Left lung (tissue), 4 donors: ENCODE measurements at regions not wholly inside any gene's neighbourhood (a gene's known extent, or its start where the extent isn't known, plus 50 kb on each side); places are given as distances from the start of the nearest gene placed in this dataset.

Experiments used
- ATAC-seq: fragments of 200-7000 bp; cut with Tn5 transposase; one replicate; pipeline ENCODE4 v1.9.1; 2020; ENCODE audit warnings: moderate library complexity
- DNase-seq, 4 donors: peaks; one replicate each; pipeline ENCODE4 v3.0.0-alpha.2; 2013 to 2020
- H3K27ac ChIP-seq, 2 donors: fragments of 200-600 bp; sonication (generic) in 1 of 2; one replicate each; pipeline versions ENCODE4 v1.5.0 to v1.8.0; 2020 to 2021
- H3K27me3 ChIP-seq, 2 donors: fragments of 200-600 bp; sonication (generic) in 1 of 2; one replicate each; pipeline versions ENCODE4 v1.5.0 to v1.8.0; 2020 to 2021
- H3K36me3 ChIP-seq, 2 donors: fragments of 200-600 bp; sonication (generic) in 1 of 2; one replicate each; pipeline versions ENCODE4 v1.5.0 to v1.8.0; 2020 to 2021
- H3K4me1 ChIP-seq, 2 donors: fragments of 200-600 bp; one replicate each; pipeline ENCODE4 v1.8.0; 2021
- H3K4me3 ChIP-seq, 2 donors: fragments of 200-600 bp; sonication (generic) in 1 of 2; one replicate each; pipeline versions ENCODE4 v1.5.0 to v1.8.0; 2020 to 2021; ENCODE audit warnings: mild to moderate bottlenecking in 1 of 2
- H3K9me3 ChIP-seq, 2 donors: fragments of 200-600 bp; sonication (generic) in 1 of 2; one replicate each; pipeline versions ENCODE4 v1.5.0 to v1.8.0; 2020 to 2021
- CTCF ChIP-seq, 2 donors: fragments of 200-600 bp; sonication (generic) in 1 of 2; IDR thresholded peaks; one replicate each; pipeline versions ENCODE4 v1.5.0 to v1.8.0; 2021; ENCODE audit warnings: antibody characterized with exemption in 2 of 2
- intact Hi-C, 2 donors: fragments of 100-400 bp; cut with DNase I; formaldehyde crosslinking; loops; one replicate each; pipeline versions ENCODE4 v1.11.2 to v1.14.2; 2022
- donor health status: DM: no; HTN: yes; CAD: no.
- donor health status: DM: no; HTN: no; CAD: no.

- Histone ChIP-seq H3K4me1 (no peaks in the 10 kb centered on the region), H3K36me3 (no peaks in the 10 kb centered on the region), H3K9me3 (peaks cover 0 to 13% of the 10 kb centered on the region in 2 donors), H3K27ac (no peak overlapping the region), H3K4me3 (no peak overlapping the region), H3K27me3 (no peaks in the 10 kb centered on the region)
- no peak for TF ChIP-seq CTCF (IDR thresholded peaks at IDR 0.05)
- no peak for ATAC-seq
- intact Hi-C loops = no loop called here
- DNase-seq = no peak
Measured at GRCh38 chr3:30962084-30962483, 67.6 kb upstream of the GADL1 start.

GRCh38 chr3:30962493-30962892 is 68.0 kb upstream of the GADL1 start:
- peaks cover 0 to 13% of the 10 kb centered on the region in 2 donors for H3K9me3 ChIP-seq
- no peaks in the 10 kb centered on the region for H3K36me3 ChIP-seq
- TF ChIP-seq CTCF (IDR thresholded peaks at IDR 0.05) = no peak
- ATAC-seq = no peak
- no peaks in the 10 kb centered on the region for H3K27me3 ChIP-seq
- no peak overlapping the region for H3K27ac ChIP-seq
- DNase-seq = no peak
- intact Hi-C loops = no loop called here
- H3K4me3 ChIP-seq = no peak overlapping the region
- H3K4me1 ChIP-seq = no peaks in the 10 kb centered on the region

GRCh38 chr3:30963223-30963722 is 68.8 kb upstream of the GADL1 start:
- Histone ChIP-seq H3K27me3 (no peaks in the 10 kb centered on the region), H3K36me3 (no peaks in the 10 kb centered on the region), H3K9me3 (peaks cover 0 to 10% of the 10 kb centered on the region in 2 donors), H3K4me1 (no peaks in the 10 kb centered on the region), H3K4me3 (no peak overlapping the region), H3K27ac (no peak overlapping the region)
- DNase-seq = no peak
- intact Hi-C loops = no loop called here
- no peak for ATAC-seq
- TF ChIP-seq CTCF (IDR thresholded peaks at IDR 0.05) = no peak

- Histone ChIP-seq H3K36me3 (no peaks in the 10 kb centered on the region), H3K4me1 (no peaks in the 10 kb centered on the region), H3K9me3 (no peaks in the 10 kb centered on the region), H3K4me3 (no peak overlapping the region), H3K27me3 (no peaks in the 10 kb centered on the region), H3K27ac (no peak overlapping the region)
- no peak for DNase-seq
- no peak for ATAC-seq
- no peak for TF ChIP-seq CTCF (IDR thresholded peaks at IDR 0.05)
- intact Hi-C loops = no loop called here
Measured at GRCh38 chr3:30964612-30965011, 70.2 kb upstream of the GADL1 start.

GRCh38 chr3:30966896-30967295 is 72.4 kb upstream of the GADL1 start:
- Histone ChIP-seq H3K27ac (no peak overlapping the region), H3K27me3 (no peaks in the 10 kb centered on the region), H3K36me3 (no peaks in the 10 kb centered on the region), H3K9me3 (no peaks in the 10 kb centered on the region), H3K4me3 (no peak overlapping the region), H3K4me1 (no peaks in the 10 kb centered on the region)
- DNase-seq = no peak
- no peak for ATAC-seq
- intact Hi-C loops = no loop called here
- TF ChIP-seq CTCF (IDR thresholded peaks at IDR 0.05) = no peak
